ENCODE measurements at regions not wholly inside any gene's neighbourhood (a gene's known extent, or its start where the extent isn't known, plus 50 kb on each side); places are given as distances from the start of the nearest gene placed in this dataset.

DNA sequence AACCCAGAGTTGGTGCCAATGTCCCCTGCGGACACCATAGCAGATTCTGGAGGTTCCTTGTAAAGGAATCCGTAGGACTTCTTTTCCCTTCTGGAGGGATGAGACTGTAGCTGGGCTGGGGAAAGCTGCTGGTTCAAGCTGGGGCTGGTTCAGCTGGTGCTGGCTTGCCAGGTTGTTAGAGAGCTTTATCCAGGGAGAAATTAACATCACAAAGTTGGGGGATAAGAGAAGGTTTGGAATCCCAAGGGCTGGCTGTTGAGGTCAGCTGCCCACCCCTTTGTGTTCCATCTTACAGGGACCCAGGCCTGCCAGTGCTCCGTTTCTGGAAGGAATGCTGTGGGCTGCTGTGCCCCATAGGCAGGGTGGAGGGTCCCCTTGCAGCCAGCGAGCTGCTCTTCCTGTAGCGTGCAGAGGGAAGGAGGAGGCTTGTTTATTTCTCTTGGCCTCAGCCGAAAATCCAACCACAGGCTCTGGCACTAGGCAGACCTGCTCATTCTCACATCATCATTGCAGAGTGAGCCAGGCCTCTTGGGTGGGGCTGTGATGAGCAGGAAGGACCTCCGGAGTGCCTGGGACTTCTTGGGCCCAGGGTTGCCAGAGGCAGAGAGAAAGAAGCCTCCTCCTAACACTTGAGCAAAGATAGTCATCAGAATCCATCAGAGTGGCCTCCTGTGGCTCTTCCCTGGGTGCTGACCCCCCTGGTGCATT, 251.1 kb downstream of the SEC14L1 start:
- no peak for DNase-seq (ENCODE audit: low read depth in 2 of 2, low spot score in 1 of 2)

DNA sequence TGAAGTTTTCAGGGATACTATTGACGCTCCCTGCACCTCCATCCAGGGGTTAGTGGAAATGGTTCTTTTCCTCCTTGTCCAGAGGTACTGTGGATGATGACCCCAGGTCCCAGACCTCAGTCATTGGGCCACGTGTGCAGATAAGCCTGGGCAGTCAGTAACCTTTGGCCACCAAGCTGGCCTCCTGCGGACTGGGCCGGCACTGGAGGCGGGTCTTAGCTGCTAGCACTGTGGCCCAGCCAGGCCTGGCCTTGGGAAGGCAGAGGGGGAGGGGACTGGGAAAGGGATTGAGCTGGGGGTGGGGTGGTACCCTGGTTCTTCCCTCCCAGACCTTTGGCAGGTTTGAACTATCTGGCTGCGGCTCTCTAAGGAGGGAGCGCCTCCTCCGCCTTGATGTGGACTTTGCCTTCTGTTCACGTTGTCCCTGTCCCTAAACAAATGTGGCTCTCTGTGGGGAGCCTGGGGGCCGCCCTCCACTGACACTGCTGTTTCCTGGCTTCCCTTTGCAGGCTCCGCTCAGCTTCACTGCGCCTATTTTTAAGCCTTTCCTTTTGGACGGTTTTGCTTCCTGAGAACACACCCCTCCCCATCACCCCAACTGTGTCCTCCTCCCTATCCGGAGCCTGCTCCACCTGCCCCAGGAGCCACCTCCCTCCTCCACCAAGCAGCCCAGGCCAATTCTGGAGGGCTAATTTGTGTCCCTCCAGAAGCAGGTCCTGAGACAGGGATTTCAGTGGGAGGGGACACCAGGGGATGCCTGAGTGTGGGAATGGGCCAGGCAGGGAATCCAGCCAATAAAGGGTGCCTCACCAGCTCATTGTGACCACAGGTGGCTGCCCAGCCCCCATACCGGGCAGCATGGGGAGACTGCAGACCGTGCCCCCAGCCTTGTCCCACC, 251.9 kb downstream of the SEC14L1 start:
- DNase-seq (ENCODE audit: low read depth in 2 of 2, low spot score in 1 of 2) = no peak

DNA sequence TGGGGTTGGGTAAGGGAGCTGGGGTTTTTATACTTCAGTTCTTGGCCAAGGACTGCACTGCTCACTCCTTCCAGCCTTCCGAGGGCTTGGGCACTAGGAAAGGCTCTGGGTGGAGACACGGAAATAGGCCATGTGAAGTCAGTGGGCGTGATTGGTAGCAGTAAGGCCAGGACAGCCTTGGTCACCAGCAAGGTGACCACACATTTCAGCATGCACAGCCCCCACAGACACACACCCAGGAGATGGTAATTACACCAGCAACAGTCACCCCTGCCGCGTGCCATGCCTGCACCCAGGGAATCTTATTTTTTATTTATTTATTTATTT, 252.5 kb downstream of the SEC14L1 start:
- DNase-seq (ENCODE audit: low read depth in 2 of 2, low spot score in 1 of 2) = no peak

DNA sequence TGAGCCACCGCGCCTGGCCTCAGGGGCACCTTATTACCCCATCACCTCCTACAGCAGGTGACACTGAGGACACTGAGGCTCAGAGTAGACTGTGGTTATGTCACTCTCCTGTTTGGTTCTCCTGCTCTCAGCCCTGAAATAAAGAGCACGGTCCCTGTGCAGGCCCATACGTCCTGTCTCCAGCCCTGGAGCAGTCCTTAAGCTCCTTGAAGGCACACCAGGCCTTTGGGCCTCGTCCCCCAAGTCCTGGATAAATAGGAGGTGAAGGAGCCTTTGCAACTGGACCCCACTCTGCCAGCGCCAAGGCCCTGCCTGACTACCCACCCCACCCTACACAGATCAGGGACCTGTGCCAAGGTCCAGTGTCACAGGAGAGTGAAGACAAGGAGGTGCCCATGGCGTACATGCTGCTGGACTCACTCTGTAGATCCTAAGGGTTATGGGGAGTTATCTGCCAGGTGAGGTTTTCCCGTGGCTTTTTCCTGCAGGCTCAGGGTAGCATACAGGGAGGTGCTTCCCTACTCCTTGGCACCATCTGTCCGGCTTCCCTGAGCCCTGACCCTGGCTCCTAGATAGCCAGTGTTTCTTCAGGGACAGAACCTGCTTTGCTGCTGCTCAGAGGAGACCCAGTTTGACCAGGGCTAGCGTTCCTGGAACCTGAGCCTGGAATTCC, 253.2 kb downstream of the SEC14L1 start:
- no peak for DNase-seq (ENCODE audit: low read depth in 2 of 2, low spot score in 1 of 2)

DNA sequence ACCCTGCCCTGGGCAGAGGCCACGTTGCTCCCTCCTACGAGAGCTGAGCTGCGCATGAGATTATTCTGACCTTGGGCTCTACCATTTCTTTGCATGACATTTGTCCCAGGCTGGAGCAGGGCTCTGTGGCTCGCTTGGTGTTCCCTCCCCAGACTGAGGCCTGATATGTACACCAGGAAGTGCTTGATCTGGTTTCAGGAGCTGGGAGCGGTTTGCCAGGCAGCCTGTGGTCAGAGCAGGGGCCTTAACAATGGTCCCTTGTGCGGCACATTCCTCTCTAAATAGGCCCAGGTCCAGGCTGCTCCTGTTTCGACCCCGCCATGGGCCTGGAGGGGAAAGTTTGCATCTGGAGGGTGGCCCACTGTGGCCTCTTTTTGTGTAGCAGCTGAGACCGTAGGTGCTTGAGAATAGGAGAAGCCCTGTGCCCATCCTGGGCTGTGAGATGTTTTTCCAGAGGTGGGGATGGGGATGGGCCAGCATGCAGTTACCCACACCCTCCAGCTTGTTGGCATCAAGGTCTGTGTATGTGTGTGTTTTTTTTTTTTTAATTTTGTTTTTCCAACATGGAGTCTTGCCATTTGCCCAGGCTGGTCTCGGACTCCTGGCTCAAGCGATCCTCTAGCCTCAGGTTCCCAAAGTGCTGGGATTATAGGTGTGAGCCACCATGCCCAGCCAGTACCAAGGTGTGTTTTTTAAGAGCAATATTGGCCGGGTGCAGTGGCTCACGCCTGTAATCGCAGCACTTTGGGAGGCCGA, 253.9 kb downstream of the SEC14L1 start:
- DNase-seq (ENCODE audit: low read depth in 2 of 2, low spot score in 1 of 2) = no peak

DNA sequence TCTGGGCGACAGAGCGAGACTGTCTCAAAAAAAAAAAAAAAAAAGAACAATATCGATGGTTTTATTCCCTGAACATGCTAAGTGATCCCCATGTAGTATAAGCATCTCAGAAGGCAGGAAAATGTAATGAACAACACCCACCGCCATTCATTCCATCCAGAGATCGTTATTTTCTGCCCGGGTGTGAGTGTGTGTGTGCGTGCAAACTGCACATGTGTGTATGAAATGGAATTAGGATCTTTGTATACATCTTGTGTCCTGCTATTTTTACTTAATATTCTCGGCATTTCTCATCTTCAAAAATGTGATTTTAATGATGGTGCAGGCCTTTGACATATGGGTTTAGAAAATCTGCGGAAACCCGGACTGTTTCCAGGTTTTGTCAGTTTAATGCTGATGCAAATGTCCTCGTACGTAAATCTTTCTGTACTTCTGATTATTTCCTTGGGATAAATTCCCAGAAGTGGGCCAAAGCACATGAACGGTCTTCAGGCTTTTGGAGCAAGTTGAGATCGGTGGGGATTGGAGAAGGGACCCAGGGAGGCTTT, 254.8 kb downstream of the SEC14L1 start:
- DNase-seq (ENCODE audit: low read depth in 2 of 2, low spot score in 1 of 2) = no peak

DNA sequence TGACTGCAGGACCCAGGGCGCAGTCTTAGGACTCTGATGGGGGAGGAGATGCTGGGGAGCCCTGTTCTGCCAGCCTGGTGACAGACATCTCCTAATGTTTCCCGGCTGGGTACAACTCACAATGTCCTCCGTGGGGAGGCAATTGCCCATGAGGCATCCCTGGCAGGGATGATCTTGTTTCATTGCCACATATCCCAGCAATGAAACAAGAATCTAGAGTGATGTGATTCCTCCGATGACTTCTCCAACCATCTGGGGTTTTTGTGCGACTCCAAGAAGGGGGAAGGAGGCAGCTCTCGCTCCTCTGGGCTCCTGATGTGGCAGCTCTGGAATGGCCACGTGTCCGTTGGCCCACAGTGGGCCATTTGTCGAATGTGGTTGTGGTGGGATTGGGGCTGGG, 255.8 kb downstream of the SEC14L1 start:
- DNase-seq (ENCODE audit: low read depth in 2 of 2, low spot score in 1 of 2) = no peak

DNA sequence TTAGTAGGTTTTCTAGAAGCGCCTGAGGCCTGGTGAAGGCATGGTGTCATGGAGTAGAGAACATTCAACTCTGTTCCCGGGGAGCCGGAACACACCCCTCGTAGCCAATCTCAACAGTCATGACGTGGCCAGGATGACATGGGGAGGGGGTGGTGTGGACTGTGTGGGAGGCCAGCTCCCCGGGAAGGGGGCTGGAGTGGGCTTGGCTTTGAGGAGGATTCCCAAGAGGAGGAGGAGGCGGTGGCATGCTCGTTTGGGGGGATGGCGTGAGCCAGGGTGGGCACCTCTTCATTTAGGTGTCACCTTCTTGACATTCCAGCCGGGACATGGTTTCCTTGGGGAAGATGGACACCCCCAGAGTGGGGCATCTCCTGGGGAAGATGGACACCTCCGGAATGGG, 257.5 kb downstream of the SEC14L1 start:
- no peak for DNase-seq (ENCODE audit: low read depth in 2 of 2, low spot score in 1 of 2)

DNA sequence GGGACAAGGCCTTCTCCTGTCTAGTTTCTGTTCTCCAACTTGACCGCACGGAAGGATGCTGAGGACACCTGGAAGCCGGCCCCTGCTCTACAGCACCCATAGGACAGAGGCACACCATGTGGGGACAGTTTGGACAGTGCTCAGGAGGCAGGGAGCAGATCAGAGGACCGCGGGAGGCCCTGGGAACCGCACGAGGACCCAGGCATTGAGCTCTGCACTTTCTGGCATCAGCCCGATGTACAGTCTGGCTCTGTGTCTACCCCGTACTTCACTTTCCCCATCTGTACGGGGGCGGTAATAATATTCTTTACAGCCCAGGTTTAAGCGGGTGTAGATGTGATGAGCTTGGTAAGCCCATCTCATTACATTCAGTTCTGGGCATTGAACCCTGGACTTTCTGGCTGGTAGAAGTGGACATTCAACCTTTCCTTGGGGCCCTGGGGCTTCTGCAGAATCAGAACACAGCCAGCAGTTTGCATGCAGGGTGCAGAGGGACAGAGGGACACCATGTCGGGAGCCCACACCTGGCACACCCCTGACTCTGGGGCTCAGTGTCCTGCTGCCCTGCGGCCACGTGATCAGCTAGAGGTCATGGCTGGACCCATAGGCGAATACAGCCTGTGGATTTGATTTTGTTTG, 258.7 kb downstream of the SEC14L1 start:
- DNase-seq (ENCODE audit: low read depth in 2 of 2, low spot score in 1 of 2) = no peak

DNA sequence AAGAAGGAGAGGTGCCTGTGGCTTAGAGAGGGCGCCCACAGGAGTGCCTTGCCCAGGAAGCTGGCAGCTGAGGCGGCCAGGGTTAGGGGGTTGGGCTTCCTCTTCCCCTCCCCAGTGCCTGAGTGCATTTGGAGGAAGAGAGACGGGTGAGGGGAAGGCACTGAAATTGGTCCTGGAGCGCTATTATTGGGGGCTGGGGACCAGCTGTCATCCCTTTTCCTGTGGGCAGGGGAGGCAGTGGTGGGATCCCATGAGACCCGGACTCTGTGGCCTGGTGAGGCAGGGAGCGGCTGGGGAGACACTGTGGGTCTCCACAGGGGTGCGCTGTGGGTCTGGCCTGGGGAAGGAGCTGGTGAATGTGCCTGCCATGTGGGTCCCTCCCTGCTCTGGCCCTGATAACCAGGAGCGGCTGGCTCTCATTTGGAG, 259.7 kb downstream of the SEC14L1 start:
- DNase-seq (ENCODE audit: low read depth in 2 of 2, low spot score in 1 of 2) = peak; percentile 52 to 61

DNA sequence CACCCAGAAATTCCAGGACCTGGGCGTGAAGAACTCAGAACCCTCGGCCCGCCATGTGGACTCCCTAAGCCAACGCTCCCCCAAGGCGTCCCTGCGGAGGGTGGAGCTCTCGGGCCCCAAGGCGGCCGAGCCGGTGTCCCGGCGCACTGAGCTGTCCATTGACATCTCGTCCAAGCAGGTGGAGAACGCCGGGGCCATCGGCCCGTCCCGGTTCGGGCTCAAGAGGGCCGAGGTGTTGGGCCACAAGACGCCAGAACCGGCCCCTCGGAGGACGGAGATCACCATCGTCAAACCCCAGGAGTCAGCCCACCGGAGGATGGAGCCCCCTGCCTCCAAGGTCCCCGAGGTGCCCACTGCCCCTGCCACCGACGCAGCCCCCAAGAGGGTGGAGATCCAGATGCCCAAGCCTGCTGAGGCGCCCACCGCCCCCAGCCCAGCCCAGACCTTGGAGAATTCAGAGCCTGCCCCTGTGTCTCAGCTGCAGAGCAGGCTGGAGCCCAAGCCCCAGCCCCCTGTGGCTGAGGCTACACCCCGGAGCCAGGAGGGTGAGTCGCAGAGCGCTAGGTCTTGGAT, 261.5 kb downstream of the SEC14L1 start:
- DNase-seq (ENCODE audit: low read depth in 2 of 2, low spot score in 1 of 2) = no peak

DNA sequence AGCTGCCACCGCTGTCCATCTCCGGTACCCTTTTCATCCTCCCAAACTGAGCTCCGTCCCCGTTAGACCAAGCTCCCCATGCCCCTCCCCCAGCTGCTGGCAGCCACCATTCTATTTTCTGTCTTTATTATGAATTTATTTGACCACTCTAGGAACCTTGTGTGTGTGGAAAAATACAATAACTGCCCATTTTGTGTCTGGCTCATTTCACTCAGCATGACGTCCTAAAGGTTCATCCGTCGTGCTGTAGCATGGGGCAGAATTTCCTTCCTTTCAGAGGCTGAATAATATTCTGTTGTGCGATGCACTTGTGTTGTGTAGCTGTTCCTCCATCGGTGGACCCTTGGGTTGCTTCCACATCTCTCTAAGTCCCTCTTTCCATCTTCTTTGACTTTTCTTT, 263.1 kb downstream of the SEC14L1 start:
- DNase-seq (ENCODE audit: low read depth in 2 of 2, low spot score in 1 of 2) = no peak

DNA sequence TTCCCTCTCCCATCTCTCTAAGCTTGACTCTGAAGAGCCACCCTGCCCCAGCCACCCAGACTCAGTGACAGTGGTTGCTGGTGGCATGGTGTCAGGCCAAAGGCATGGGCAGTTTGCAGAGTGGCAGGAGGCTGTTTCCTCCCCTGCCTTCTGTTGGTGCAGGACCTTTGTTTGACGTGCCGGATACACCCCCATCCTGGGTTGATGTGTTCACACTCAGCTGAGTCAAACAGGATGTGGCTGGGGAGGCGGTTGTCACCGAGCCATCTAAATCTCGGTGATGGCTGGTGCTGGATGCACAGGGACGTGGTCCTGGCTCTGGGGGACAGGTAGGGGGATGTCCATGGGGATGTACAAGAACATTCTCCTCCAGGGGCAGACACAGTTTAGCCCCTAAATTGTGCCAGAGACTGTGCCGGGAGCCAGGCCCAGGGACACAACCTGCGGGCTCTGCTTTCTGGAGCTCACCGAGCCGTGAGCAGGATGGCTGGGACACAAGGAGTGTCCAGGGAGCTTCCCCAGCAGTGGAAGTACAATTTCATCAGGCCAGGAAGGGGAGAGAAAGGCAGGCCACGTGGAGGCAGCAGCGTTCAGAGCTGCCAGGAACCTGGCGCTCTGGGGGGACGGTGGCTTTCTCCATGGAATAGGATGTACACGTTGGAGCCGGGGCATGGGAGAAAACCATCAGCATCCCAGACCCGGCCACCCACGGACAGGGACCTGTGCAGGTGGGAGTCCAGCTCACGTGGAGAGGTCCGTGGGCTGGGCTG, 264.2 kb downstream of the SEC14L1 start:
- peak; percentile 65 to 77 for DNase-seq (ENCODE audit: low read depth in 2 of 2, low spot score in 1 of 2)

DNA sequence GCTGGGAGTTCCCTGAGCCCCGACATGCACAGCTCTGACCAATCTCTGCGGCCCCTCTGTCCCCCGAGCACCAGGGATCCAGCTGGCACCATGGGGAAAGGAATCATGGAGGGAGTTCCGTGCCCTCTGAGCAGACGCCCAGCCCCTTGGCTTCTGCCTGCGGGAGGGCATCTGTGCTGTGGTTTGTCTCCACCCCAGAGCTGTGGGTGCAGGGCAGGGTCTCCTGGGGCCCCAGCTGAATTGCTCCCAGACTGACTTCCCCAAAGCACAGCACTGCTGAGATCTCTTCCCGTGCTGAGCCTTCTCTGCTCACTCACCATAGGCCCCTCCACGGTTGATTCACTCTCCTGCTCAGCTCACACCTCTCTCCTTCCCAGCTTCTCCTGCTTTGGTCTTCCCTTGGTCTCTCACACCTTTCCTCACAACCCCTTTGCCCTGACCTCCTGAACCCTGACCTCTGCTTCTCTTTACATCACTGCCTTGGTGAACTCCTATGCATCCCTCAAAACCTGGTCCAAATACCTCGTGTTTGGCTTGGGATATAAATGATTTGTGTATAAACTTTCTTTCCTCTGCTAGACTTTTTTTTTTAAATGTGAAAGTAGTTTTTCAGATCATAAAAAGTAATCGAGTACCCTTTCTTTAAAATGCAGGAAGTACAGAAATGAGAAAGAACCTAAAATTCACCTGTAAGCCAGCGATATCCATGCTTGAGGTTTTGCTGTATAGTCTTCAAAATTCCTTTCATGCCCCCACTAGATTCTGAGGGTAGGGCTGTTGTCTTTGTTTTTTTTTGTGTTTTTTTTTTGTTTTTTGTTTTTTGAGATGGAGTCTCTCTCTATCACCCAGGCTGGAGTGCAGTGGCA, 265.3 kb downstream of the SEC14L1 start:
- no peak for DNase-seq (ENCODE audit: low read depth in 2 of 2, low spot score in 1 of 2)

DNA sequence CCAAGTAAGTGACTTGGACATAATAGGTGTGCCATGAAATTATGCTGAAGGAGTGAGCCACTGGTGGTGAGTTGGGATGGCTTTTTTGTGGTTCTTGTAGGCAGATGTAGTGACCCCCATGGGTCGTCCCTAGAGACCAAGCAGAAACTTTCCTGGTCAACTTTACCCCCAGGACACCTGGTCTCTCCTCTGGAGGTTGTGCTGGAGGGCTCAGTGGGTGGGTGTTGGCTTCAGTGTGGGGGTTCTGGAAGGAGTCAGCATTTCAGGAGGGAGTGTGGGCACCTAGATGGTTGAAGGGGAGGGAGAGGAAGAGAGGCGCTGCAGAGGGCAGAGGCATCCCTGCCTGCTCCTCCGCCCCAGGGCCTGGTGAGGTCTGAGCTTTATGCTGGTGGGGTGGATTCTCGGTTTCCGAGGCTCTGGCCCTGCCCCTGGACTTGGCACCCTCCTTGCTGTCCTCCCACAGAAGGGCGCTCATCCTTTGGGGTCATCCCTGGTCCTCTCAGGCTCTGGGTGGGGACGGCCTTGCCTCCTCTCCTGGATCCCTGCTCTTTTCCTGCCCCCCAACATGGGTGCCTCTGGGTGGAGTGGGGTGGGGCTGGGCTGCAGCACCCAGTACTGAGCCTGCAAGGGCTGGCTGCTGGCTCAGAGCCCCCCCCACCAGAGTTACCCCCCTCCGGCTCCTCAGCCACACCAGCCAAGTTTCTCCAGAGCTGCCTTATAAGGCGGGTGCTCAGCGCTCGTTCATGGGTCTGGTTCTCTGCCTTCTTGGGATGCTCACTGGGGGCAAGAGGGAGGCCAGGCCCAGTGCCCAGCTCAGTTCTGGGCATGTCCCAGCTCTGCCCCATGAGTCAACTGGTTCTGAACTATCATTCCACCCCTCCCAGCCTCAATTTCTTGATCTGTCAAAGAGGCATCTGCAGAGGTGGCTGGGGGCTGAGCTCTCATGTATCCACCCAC, 266.8 kb downstream of the SEC14L1 start:
- DNase-seq (ENCODE audit: low read depth in 2 of 2, low spot score in 1 of 2) = no peak

DNA sequence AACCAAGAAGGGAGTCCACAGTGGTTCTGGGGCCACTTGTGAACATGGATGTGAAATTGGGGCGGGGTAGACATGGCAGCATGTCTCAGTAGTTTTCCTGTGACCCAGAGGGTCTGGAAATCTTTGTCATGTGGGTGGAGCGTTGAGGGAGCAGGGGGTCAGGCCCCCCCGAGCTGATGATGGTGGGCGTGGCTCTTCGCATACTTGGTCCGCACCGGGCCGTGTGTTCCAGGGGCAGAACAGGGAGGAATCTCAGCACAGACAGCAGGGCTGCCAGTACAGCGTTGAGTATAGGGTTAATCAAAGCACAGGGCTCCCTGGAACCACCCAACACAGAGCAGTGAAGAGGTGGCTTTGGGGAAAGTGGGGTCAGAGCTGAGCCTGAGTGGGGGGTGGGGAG, 267.5 kb downstream of the SEC14L1 start:
- no peak for DNase-seq (ENCODE audit: low read depth in 2 of 2, low spot score in 1 of 2)
